GM18517 (cell line): ENCODE measurements at regions not wholly inside any gene's neighbourhood (a gene's known extent, or its start where the extent isn't known, plus 50 kb on each side); places are given as distances from the start of the nearest gene placed in this dataset.
A peak's percentile ranks its signal among the peaks of the same experiment; 100 is the strongest.

Experiments
- ATAC-seq: cut with Tn5 transposase; IDR thresholded peaks from one replicate; pipeline ENCODE4 v1.9.1; 2021; ENCODE audit warnings: mild to moderate bottlenecking, moderate library complexity; ENCODE audit not compliant: unreplicated experiment

DNA sequence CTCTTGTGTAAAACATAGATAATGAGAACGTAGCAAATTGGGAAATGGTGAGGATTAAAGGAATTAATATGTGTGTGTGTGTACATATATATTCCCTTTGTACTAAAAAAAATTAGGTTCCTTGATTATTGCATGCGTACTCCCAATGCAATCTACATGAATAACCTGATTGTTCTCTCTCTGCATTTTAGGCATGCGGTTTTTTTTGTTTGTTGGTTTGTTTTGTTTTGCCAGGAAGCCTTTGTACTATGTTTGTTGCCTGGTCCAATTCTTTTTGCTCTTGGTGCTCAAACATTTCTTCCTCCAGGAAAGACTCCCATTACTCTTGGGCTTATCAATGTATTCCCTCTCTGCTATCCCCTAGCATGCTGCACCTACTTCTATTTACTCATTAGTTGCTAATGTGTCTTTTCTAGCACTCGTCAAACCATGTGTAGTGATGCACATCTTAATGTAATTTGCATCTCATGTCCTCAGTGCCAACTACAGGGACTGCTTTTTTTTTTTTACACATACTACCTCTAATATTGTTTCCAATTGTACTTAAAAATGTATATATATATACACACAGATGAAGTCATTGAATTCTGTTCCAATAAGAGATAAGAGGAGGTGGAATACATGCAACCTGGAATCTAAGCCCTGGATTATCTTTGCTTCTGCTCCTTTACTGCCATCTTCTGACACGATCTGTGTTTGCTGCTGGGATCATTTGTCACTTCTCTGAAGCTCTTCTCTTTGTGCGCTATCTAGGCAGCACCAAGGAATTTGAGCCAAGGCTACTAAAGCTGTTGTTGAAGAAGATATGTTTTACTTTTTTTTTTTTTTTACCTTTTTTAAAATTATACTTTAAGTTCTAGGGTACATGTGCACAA lies 197.2 kb upstream of the ANO3 start:
- peak; percentile 86 for ATAC-seq

DNA sequence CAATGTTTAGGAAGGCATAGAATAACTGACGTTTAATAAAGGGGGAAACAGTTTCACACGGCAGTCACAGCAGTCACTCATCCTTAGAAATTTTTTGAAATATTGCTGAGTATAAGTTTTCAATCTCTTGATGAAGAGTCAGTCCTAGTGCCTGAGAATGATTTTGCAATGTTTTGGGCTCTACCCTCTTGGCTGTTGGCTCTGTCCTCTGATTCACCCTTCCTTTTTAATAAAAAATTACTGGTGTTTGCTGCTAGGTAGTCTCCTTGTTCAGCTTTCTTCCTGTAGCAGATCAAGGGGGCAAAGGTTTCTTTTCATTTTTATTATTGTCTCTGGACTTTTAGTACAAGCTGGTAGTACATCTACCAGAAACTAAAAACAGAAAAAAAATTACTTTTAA lies 194.3 kb upstream of the ANO3 start:
- no peak for ATAC-seq

DNA sequence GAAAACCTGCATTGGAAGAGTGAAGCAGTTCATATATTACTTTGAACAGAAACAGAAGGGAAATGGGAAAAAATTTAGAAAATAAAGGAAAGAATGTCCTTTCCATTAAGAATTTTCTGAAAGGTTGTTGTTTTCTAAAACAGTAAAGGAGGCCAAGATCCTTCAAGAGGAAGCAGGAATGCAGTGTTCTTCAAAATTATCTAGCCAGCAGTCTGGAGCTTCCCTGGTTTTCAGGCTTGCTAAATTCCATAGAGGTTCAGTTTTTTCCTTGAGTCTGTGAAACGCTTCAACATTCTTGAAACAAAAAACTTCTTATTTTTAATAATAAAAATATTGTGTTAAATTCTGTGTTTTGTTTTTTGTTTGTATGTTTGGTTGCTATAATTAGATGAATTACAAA lies 189.0 kb upstream of the ANO3 start:
- ATAC-seq = no peak

DNA sequence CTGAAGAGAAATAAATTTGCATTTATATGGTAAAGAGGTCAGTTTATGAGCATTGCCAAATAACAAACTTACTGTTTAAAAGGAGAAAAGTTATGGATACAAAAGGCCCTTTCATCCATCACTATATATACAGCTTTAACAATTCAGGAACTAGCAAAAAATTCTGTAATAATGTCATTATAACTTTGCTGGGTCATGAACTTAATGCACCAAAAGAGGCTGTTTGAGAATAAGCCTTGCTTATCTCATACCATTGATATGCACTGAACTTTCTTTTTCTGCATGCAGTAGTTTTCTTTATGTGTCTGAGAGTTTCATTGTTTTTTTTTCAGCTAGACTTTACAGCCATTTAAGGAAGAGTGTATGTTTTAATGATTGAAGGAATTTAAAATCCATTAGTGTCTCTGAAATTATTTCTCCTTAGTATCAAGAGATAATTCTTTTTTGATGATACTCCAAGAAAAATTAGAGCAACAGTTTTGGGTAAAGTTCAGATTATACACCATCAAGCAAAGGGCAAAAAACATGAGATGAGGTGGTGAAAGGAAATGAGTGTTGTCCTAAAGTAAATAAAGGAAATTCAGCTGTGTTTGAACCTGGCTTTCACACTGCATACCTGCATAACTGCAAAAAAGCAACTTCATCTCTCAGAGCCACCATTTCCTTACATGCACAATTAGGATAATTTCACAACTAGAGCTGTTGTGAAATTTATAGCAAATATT lies 188.2 kb upstream of the ANO3 start:
- ATAC-seq = no peak

DNA sequence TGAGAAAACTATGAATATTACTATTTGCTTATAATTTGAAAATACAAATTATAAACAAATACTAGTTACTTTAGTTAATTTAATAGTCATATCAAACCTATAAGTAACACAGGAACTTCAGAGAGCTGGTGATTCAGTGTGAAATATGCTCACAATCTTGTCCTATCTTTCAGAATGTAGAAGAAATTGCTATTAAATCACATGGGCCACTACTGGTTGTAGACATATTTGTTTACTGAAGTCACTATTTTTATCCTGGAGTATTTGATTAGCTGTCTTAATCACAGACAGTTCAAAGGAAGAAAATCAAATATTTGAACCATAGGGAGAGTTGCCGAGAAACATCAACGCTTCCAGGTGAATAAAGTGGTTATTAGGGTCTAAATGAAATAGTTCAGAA lies 187.6 kb upstream of the ANO3 start:
- no peak for ATAC-seq

DNA sequence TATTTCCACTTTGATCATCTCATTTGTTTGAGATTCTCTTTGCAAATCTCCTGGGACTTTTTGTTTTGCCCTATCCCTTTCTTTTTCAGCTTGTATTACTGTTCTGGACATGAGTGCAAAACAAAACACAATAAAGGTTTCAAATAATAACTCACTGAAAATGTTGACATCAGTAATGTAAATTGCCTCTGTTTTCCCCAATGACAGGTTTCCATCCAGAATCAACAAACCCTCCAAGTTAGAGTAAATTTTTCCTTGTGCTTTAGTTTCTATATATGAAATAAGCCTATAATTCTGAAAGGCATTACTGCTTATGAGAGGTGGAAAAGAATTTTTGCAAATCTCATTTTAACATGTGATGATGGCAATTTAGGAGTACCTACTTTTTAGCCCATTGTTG lies 187.0 kb upstream of the ANO3 start:
- no peak for ATAC-seq

DNA sequence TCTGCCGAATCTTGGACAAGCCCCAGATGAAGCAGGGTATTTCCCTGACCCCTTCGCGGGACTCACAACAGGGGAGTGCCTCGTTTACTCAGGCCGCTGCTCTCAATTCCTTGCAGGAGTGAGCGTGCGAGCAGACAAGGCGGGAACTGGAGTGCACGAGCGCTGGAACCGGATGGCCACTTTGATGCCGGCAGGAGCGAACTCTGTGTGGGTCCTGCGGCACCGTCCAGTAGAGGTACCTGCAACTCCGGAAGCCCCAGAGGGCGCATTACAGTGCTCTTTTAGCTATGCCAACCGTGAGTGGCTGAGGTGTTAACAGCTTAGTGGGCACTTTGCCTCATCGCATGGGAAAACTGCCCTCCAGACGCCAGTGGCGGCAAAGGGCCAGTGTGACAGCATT lies 182.3 kb upstream of the ANO3 start:
- no peak for ATAC-seq

DNA sequence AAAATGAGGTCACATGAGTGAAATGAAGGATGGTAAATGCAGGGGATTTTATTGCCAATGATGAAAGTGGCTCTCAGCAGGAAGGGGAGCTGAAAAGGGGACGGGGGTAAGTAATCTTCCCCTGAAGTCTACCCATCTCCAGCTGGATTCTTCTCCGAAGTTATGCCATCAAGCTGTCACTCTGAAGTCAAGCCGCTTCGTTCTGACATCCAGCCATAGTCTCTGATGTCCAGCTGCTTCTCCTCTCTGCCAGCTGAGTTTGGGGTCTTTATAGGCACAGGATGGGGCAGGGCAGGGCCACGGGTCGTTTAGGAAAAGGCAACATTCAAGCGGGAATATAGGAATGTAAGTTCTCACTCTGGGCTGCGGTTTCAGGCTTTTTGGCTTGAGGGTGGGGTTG lies 181.9 kb upstream of the ANO3 start:
- ATAC-seq = no peak

DNA sequence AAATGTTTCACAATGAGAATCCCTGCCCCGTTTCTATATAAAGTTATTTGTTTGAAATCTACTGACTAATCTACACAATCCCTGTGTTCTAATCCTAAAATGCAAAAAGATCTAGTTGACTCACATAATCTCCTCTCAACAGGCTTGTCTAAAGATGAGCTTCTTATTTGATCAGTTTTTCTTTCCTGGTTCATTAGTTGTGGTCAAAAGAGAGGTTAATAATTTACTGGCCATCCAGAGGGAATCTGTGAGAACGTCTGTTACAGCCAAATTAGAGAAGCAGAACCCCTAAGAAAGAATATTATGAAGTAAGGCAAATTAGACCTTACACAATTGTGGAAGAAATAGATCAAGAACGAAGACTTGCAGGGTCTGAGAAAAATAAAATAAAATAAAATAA lies 173.7 kb upstream of the ANO3 start:
- no peak for ATAC-seq

DNA sequence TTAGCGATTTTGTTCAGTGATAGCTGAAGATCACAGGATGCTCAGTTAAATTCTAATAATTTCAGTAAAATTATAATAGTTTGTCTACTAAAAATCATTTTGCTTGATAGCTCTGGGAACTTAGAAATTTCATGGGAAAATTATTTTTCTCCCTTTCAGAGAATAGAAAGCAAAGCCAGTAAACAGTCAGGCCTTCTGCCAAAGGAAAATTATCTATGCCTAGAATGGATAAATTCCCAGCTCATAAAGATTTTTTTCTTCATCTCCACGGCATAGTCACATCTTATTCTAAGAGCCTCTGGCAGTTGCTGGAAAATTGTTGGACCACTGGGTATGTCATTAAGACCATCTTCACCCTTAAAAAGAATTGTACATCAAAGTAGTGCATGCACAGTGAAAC lies 169.6 kb upstream of the ANO3 start:
- no peak for ATAC-seq

DNA sequence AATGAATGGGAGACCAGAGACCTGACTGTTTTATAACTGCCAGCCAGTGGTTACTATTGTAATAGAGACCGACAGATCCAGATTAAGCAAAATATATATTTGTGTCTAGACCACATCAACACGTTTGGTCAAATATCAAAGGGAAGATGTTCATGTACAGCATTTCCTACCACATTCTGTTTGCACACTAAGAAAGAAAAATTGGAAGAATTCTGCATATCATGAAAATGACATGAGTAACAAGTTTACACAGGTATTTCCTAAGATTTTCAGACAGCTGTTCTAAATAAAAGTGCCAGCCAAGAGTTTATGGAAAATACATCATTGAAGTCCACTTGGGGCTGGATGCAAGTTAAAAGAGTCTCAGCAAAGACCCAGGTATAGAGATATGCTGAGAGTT lies 145.5 kb upstream of the ANO3 start:
- no peak for ATAC-seq

DNA sequence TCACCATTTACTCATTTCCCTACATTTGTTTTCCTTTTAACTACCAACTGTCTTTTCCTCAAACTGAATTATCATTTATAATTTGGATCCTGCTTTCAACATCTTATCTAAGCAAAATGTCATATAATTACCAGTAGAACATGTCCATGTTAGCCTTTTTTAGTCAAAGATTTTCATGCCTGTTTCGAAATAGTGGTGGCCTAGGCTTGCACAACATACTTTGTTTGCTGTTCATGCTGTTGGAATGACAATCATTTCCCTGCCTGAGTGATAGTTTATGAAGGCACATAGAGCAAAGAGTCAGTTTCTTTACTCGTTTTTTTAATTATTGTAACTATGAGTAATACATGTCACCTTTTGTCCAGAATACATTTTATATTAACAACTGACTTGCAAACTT lies 144.3 kb upstream of the ANO3 start:
- ATAC-seq = no peak

DNA sequence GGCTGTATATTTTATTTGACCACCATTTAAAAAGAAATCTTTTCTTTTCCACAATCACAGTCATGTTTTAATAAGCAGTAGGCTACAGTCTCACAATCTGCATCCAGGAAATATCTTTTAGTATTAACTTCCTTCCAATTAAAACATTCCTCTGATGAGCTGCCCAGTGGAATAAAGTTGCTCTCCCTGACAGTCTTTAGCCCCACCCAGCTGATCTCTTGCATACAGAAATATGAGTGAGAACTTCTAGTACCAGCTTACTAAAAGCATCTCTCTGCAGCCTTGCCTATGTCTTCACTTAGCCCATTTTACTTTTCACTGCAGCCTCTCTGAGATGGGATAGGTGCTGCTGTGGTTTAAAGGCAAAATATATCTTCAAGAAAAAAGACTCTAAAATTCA lies 143.4 kb upstream of the ANO3 start:
- no peak for ATAC-seq

DNA sequence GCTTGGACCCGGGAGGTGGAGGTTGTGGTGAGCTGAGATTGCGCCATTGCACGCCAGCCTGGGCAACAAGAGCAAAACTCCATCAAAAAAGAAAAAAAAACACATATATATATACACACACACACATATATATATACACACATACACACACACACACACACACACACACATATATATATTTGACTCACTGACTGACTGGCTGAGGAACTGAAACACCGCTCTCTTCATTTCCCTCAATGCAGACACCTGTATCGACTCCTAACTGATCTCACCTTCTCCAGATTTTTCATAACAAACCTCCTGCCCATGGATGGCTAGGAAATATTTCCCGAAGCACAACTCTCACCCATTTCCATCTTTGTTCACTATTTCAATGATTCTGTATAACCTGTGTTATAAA lies 140.7 kb upstream of the ANO3 start:
- no peak for ATAC-seq

DNA sequence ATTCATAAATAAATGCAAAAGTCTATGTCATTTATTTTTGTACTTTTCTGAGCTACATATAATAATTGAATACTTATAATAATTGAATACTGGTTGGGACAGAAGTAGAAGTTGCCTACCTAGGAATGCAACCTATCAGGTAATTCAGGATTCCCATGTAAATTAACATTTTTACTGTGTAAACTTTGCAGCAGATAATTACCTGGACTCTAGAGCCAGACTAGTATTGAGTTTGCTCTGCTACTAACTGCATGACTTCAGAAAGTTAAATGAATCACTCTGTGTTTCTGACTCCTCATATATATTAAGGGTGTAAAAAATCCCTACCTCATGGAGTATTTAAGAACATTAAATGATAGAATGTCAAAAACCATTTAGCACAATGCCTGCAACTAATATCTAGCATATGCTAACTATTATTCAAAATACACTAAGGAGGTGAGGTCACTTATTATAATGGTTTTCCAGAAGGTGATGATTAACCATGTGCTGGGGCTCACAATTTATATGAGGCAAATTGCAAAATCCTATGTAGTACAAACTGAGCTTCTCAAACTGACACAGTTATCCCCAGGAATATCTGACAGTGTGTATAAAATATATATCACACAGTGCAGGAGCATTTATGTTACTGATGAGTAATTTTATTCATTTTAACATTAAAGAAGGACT lies 138.1 kb upstream of the ANO3 start:
- no peak for ATAC-seq

DNA sequence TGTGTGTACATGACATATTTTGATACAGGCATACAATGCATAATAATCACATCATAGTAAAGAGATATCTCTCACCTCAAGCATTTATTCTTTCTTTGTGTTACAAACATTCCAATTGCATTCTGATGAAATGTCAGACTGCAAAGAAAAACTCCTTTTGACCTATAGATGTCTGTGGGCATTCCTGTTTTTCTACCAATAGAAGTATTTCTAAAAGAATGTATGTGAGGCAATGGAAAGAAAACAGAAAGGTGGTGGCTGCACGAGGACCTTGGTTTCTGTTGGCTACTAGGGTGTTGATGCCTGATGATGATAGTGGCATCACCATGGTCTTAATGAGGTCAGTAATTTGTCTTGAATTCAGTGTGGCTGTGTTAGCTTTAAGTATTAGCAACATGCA lies 137.0 kb upstream of the ANO3 start:
- ATAC-seq = no peak

DNA sequence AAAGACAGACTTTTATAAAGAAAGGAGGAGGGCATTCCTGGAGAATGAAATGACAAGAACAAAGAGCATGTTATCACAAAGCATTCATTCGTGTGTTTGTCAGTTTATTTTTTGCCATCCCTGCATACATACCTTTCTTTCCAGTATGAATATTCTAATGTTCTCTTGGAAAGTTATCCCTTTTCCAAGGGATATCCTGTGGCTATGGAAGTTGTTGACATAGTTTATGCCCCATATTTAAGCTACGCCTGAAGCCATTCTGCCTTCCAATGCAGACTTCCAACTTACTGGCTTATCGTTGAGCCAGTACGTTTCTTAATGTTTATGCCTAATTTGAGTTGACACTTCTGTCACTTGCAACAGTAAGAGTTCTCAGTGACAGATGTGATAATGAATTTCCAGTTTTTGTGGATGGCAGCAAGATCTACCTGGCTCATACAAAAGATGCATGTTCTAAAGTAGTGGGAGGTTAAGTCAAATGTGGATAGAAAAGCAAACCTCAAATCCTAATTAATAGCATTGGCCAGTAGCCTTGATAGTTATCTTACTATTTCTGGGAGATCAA lies 133.3 kb upstream of the ANO3 start:
- no peak for ATAC-seq

DNA sequence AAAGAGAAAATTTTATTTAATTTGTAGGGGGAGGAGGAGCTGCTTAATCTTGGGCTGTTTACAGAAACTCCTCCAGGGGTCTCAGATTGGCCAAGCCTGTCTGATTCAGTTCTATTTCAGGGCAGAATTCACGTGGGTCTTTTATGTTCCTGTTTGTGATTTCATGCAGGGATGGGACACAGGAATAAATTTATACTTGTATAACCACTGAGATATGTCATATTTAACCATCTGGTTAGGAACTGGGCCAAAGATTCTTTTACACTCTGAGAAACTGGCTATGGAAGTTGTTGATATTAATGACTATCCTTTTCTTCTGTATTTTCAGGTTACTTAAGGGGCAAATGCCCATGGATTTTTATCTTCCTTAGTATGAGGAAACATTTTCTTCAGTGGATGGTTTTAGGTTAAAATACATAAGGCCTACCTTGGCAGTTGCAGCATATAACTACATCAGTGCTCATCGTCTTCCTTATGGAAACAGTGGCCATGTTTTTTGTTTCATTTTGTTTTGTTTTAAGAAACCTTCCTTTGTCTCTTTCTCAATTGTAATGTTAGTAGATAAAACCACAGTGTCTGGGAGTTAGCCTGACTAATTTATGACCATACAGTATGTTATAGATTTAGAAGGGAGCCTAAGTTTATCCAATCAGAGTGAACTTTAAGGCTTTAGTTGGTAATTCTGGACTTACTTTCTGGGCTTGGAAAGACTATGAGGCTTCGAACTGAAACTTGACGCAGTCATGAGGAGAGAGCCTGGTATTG lies 132.4 kb upstream of the ANO3 start:
- ATAC-seq = no peak

DNA sequence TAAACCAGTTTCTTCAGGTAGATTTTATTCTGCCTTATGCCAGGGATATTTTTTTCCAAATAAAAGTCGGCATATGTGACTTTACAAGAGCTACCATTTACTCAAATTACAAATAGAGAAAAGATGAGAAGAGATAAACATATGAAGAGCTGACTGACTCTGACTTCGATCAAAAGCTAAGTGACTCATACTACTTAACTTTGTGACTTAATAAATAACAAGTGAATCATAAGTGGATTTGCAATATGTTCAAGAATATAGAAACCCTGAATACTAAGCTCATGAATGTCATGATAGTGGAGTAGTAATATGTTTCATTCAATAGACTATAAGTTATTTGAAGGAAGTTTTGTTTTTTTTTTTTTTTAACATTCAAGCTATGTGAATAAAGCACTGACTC lies 130.5 kb upstream of the ANO3 start:
- ATAC-seq = no peak

DNA sequence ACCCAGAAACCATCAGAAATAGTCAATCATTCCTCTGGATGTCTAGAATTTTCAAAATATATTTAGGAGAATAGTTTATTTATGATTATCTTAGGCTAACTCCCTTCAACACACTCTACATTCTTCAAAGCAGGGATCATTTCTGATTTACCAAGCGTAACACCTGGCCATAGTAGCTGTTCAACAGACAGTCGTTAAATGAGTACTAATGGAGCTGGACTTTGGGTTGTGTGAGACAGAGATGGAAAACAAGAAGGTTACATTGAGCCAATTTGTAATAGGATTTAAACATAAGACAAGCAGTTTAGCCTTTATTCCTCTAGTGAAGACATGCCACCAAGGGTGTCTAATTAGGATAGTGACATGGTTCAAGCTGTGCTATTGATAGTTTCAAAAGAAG lies 129.2 kb upstream of the ANO3 start:
- no peak for ATAC-seq

DNA sequence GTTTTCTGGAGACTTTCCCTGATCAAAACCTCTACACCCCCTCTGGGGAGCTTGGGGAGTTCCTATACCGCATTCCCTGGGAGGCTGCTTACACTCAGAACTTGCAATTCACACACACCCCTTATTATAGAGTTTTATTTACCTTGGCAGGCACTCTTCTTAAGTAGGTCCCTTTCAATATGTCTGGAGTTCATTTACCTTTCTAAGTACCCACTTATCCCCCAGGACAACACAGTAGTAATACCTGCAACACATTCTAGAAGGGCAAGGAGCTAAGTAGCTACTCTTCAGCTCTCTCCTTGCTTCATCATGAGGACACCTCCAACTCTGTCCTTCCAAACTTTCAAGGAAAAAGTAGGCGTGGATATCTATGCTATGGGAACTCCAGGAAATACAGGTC lies 127.8 kb upstream of the ANO3 start:
- ATAC-seq = no peak
